MM.1S (cell line): ENCODE measurements at regions not wholly inside any gene's neighbourhood (a gene's known extent, or its start where the extent isn't known, plus 50 kb on each side); places are given as distances from the start of the nearest gene placed in this dataset.
"Not testable (repeated sequence)": the region's sequence is repeated elsewhere in the genome, so short reads cannot be mapped to it uniquely, and the experiment has no call there.

Source experiments
- DNase-seq: peaks from one replicate; pipeline ENCODE4 v3.0.0-alpha.2; 2015
- H2AFZ ChIP-seq: fragments of 300-600 bp; sonication (generic); 2 replicates; pipeline ENCODE4 v1.6.0; 2016; ENCODE audit warnings: antibody characterized with exemption, low read length
- H3F3A ChIP-seq: fragments of 300-600 bp; sonication (generic); 2 replicates; pipeline ENCODE4 v1.6.1; 2016; ENCODE audit warnings: mild to moderate bottlenecking, antibody characterized with exemption, low read length, moderate library complexity, mixed read lengths; ENCODE audit not compliant: insufficient read depth
- H3K27ac ChIP-seq: fragments of 300-600 bp; sonication (generic); 2 replicates; pipeline ENCODE4 v1.5.1; 2016; ENCODE audit warnings: mild to moderate bottlenecking, low read length
- H3K27me3 ChIP-seq: fragments of 300-600 bp; sonication (generic); replicated peaks from 2 replicates; pipeline ENCODE4 v1.6.0; 2016; ENCODE audit warnings: low read length; ENCODE audit not compliant: insufficient read depth
- H3K36me3 ChIP-seq: fragments of 300-600 bp; sonication (generic); replicated peaks from 2 replicates; pipeline ENCODE4 v1.6.1; 2016; ENCODE audit warnings: mild to moderate bottlenecking, low read length, mixed read lengths; ENCODE audit not compliant: insufficient read depth
- H3K4me1 ChIP-seq: fragments of 300-600 bp; sonication (generic); 2 replicates; pipeline ENCODE4 v1.6.1; 2016; ENCODE audit warnings: low read length, mixed read lengths
- H3K4me2 ChIP-seq: fragments of 300-600 bp; sonication (generic); 2 replicates; pipeline ENCODE4 v1.6.0; 2016; ENCODE audit warnings: low read depth, low read length
- H3K4me3 ChIP-seq: fragments of 300-600 bp; sonication (generic); 2 replicates; pipeline ENCODE4 v1.5.1; 2016; ENCODE audit warnings: low read length, mixed read lengths
- H3K79me2 ChIP-seq: fragments of 300-600 bp; sonication (generic); 2 replicates; pipeline ENCODE4 v1.6.1; 2016; ENCODE audit warnings: mixed run types, low read length, mixed read lengths
- H3K9ac ChIP-seq: fragments of 300-600 bp; sonication (generic); 2 replicates; pipeline ENCODE4 v1.6.1; 2016; ENCODE audit warnings: low read length, mixed read lengths
- H3K9me2 ChIP-seq: fragments of 300-600 bp; sonication (generic); replicated peaks from 2 replicates; pipeline ENCODE4 v1.6.1; 2016; ENCODE audit warnings: mild to moderate bottlenecking, low read length, mixed read lengths; ENCODE audit not compliant: insufficient read depth
- H3K9me3 ChIP-seq: fragments of 300-600 bp; sonication (generic); replicated peaks from 2 replicates; pipeline ENCODE4 v1.6.1; 2016; ENCODE audit warnings: mild to moderate bottlenecking, low read length, mixed read lengths; ENCODE audit not compliant: insufficient read depth
- H4K20me1 ChIP-seq: fragments of 300-600 bp; sonication (generic); 2 replicates; pipeline ENCODE4 v1.6.1; 2016; ENCODE audit warnings: mild to moderate bottlenecking, low read length, moderate library complexity, mixed read lengths; ENCODE audit not compliant: insufficient read depth
- EZH2 ChIP-seq: fragments of 300-600 bp; sonication (generic); optimal IDR thresholded peaks from 2 replicates; pipeline ENCODE3; 2017; ENCODE audit warnings: low read depth, mild to moderate bottlenecking, antibody characterized with exemption, low read length, mixed read lengths
- EZH2phosphoT487 ChIP-seq: fragments of 300-600 bp; sonication (generic); IDR thresholded peaks from 2 replicates; pipeline ENCODE4 v1.6.1; 2018; ENCODE audit warnings: antibody characterized with exemption, low read length
- TF ChIP-seq, protein P1 (sequence below): fragments of 300-600 bp; sonication (generic); IDR thresholded peaks from 2 replicates; pipeline ENCODE4 v1.5.1; 2016; ENCODE audit warnings: antibody characterized with exemption, low read length, mixed read lengths

DNA sequence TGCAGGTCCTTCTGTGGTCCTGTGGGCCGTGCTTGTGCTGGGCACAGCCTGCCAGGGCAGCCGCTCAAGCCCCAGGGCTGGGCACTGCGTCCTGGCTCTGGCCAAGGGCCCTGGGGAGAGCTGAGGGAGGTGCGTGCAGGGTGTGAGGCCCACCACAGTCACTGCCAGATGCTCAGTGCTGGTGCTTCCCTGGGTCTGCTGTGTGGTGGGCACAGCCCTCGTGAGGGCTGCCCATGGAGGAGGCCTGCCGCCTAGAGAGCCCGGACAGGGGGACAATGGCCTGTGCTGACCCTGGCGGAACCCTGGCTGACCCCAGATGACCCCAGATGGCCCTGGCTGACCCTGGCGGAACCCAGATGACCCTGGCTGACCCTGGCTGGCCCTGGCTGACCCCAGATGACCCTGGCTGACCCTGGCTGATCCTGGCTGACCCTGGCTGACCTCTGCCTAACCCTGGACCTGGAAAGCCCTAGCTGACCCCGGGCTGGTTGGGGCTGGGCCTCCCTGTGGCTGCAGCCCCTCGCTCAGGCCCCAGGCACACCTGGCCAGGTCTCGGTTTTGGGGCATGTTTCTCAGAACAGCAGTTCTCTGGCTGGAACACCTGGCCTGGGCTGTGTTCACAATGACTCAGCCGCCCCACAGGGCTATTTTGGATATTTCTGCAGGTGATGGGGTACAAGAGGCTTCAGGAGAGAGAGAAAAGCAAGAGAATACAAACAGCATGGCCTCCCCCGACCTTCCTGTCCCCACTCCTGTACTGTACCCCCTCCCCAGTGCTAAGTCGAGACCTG, 55.4 kb downstream of the TMEM121 start:
- TF ChIP-seq EZH2 (no peak), EZH2phosphoT487 (no peak)
- TF ChIP-seq, protein P1, sequence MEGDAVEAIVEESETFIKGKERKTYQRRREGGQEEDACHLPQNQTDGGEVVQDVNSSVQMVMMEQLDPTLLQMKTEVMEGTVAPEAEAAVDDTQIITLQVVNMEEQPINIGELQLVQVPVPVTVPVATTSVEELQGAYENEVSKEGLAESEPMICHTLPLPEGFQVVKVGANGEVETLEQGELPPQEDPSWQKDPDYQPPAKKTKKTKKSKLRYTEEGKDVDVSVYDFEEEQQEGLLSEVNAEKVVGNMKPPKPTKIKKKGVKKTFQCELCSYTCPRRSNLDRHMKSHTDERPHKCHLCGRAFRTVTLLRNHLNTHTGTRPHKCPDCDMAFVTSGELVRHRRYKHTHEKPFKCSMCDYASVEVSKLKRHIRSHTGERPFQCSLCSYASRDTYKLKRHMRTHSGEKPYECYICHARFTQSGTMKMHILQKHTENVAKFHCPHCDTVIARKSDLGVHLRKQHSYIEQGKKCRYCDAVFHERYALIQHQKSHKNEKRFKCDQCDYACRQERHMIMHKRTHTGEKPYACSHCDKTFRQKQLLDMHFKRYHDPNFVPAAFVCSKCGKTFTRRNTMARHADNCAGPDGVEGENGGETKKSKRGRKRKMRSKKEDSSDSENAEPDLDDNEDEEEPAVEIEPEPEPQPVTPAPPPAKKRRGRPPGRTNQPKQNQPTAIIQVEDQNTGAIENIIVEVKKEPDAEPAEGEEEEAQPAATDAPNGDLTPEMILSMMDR, result no peak
- Histone ChIP-seq H3K4me2 (peak overlapping the region; percentile 20; the same call in 1 of the 2 replicates), H3K27ac (peak overlapping the region; percentile 70), H3K9me3 (no peaks in the 10 kb centered on the region), H3K9ac (peak overlapping the region; percentile 78), H3K4me3 (no peak overlapping the region), H3K4me1 (peaks cover 41% of the 10 kb centered on the region), H3K79me2 (peaks cover 24% of the 10 kb centered on the region), H4K20me1 (no peaks in the 10 kb centered on the region), H3F3A (peaks cover 13% of the 10 kb centered on the region), H3K36me3 (no peaks in the 10 kb centered on the region), H3K27me3 (no peaks in the 10 kb centered on the region), H2AFZ (no peak overlapping the region), H3K9me2 (no peaks in the 10 kb centered on the region)
- peak; percentile 93 for DNase-seq

DNA sequence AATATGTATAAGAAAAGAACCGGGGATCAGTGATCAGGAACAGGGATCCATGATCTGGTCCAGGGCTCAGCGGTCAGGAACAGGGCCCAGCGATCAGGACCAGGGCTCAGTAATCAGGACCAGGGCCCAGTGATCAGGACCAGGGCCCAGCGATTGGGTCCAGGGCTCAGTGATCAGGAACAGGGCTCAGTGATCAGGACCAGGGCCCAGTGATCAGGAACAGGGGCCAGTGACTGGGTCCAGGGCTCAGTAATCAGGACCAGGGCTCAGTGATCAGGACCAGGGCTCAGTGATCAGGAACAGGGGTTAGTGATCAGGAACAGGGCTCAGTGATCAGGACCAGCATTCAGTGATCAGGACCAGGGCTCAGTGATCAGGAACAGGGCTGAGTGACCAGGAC, 56.3 kb downstream of the TMEM121 start:
- H3K4me1 ChIP-seq, result peaks cover 32% of the 10 kb centered on the region
- H3K9ac ChIP-seq, result peak overlapping the region; percentile 55
- peak; percentile 26 for DNase-seq
- H3K27me3 ChIP-seq, result no peaks in the 10 kb centered on the region
- no peaks in the 10 kb centered on the region for H3K36me3 ChIP-seq
- peaks cover 13% of the 10 kb centered on the region for H3F3A ChIP-seq
- H3K27ac ChIP-seq, result peak overlapping the region; percentile 70
- no peaks in the 10 kb centered on the region for H4K20me1 ChIP-seq
- no peak overlapping the region for H3K4me3 ChIP-seq
- H3K9me2 ChIP-seq, result no peaks in the 10 kb centered on the region
- peaks cover 15% of the 10 kb centered on the region for H3K79me2 ChIP-seq
- H2AFZ ChIP-seq, result no peak overlapping the region
- TF ChIP-seq EZH2, result no peak
- H3K9me3 ChIP-seq, result no peaks in the 10 kb centered on the region
- peak overlapping the region; percentile 0; the same call in 1 of the 2 replicates for H3K4me2 ChIP-seq

DNA sequence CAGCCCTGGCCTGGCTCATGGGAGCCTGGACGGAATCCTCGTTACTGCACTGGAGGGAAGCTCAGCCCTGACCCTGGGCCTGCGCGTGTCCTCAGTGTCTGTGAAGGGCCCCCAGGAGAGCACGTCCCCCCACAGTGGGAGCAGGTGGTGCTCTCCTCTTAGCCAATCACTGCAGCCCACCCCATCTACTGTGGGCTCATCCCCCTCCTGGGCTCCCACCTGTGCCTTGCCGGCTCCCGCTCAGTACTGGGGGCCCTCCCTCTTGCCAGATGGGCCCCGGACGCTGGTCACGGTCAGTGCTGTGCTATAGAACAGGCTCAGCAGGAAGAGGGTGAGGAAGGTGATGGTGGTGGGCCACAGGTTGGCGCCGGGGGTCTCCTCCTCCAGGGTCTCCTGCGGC, 57.5 kb downstream of the TMEM121 start:
- not testable (repeated sequence) for H3K4me3 ChIP-seq, H3K9me3 ChIP-seq, H3K27ac ChIP-seq, H3K79me2 ChIP-seq, H3K36me3 ChIP-seq, H3K27me3 ChIP-seq, H4K20me1 ChIP-seq, DNase-seq, H3K9me2 ChIP-seq, H2AFZ ChIP-seq, H3K9ac ChIP-seq, H3K4me2 ChIP-seq
- Histone ChIP-seq H3F3A (peaks cover 13% of the 10 kb centered on the region), H3K4me1 (peaks cover 28% of the 10 kb centered on the region)

DNA sequence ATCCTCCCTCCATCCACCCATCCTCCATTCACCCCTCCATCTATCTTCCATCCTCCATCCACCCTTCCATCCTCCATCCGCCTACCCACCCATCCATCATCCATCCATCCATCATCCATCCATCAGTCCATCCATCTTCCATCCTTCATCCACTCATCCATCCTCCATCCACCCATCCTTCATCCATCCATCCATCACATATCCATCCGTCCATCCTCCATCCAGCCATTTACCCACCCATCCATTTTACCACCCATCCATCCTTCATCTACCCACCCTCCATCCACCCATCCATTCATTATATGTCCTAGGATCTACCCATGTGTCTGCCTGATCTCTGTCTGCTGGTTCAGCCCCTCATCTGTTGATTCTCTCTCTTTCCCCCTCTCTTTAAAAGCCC, 58.9 kb downstream of the TMEM121 start:
- not testable (repeated sequence) for H3K79me2 ChIP-seq, H3K9me2 ChIP-seq, H3K9me3 ChIP-seq, H3K27me3 ChIP-seq, H2AFZ ChIP-seq, H3K4me3 ChIP-seq, H3K9ac ChIP-seq, H3K36me3 ChIP-seq, H3K27ac ChIP-seq, DNase-seq, H4K20me1 ChIP-seq
- Histone ChIP-seq H3K4me2 (peak overlapping the region; percentile 10; the same call in 1 of the 2 replicates), H3K4me1 (peaks cover 28% of the 10 kb centered on the region), H3F3A (peaks cover 13% of the 10 kb centered on the region)
